ENCODE measurements at regions not wholly inside any gene's neighbourhood (a gene's known extent, or its start where the extent isn't known, plus 50 kb on each side); places are given as distances from the start of the nearest gene placed in this dataset.
"Not testable (repeated sequence)": the region's sequence is repeated elsewhere in the genome, so short reads cannot be mapped to it uniquely, and the experiment has no call there.

GRCh38 chr9:120338340-120338739, 241.6 kb downstream of the CDK5RAP2 start:
- no peak for DNase-seq (ENCODE audit: low read depth in 4 of 4, low spot score in 1 of 4)

- no peak for DNase-seq (ENCODE audit: low read depth in 4 of 4, low spot score in 1 of 4)
These were observed 242.8 kb downstream of the CDK5RAP2 start for GRCh38 chr9:120337131-120337530.

- no peak for DNase-seq (ENCODE audit: low read depth in 4 of 4, low spot score in 1 of 4)
These were observed 243.2 kb downstream of the CDK5RAP2 start for GRCh38 chr9:120336753-120337090.

- no peak for DNase-seq (ENCODE audit: low read depth in 4 of 4, low spot score in 1 of 4)
These were observed 243.8 kb downstream of the CDK5RAP2 start for GRCh38 chr9:120336021-120336752.

- no peak for DNase-seq (ENCODE audit: low read depth in 4 of 4, low spot score in 1 of 4)
These were observed 248.1 kb downstream of the CDK5RAP2 start for GRCh38 chr9:120331913-120332312.

- no peak for DNase-seq (ENCODE audit: low read depth in 4 of 4, low spot score in 1 of 4)
These were observed 249.9 kb downstream of the CDK5RAP2 start for GRCh38 chr9:120330031-120330430.

GRCh38 chr9:120327322-120327721, 252.6 kb downstream of the CDK5RAP2 start:
- DNase-seq (ENCODE audit: low read depth in 4 of 4, low spot score in 1 of 4): no peak

GRCh38 chr9:120326049-120326693, 253.8 kb downstream of the CDK5RAP2 start:
- DNase-seq (ENCODE audit: low read depth in 4 of 4, low spot score in 1 of 4): no peak

- no peak for DNase-seq (ENCODE audit: low read depth in 4 of 4, low spot score in 1 of 4)
These were observed 254.8 kb downstream of the CDK5RAP2 start for GRCh38 chr9:120324996-120325642.

GRCh38 chr9:120324461-120324860, 255.5 kb downstream of the CDK5RAP2 start:
- DNase-seq (ENCODE audit: low read depth in 4 of 4, low spot score in 1 of 4): no peak

- no peak for DNase-seq (ENCODE audit: low read depth in 4 of 4, low spot score in 1 of 4)
These were observed 256.8 kb downstream of the CDK5RAP2 start for GRCh38 chr9:120323125-120323524.

GRCh38 chr9:120319452-120319851, 260.5 kb downstream of the CDK5RAP2 start:
- DNase-seq (ENCODE audit: low read depth in 4 of 4, low spot score in 1 of 4): no peak

- no peak for DNase-seq (ENCODE audit: low read depth in 4 of 4, low spot score in 1 of 4)
These were observed 264.8 kb downstream of the CDK5RAP2 start for GRCh38 chr9:120315154-120315553.

- no peak for DNase-seq (ENCODE audit: low read depth in 4 of 4, low spot score in 1 of 4)
These were observed 267.9 kb downstream of the CDK5RAP2 start for GRCh38 chr9:120312031-120312430.

GRCh38 chr9:120310035-120310434, 269.9 kb downstream of the CDK5RAP2 start:
- no peak for DNase-seq (ENCODE audit: low read depth in 4 of 4, low spot score in 1 of 4)

GRCh38 chr9:120308495-120308894, 271.5 kb downstream of the CDK5RAP2 start:
- DNase-seq (ENCODE audit: low read depth in 4 of 4, low spot score in 1 of 4): no peak

- no peak for DNase-seq (ENCODE audit: low read depth in 4 of 4, low spot score in 1 of 4)
These were observed 272.4 kb downstream of the CDK5RAP2 start for GRCh38 chr9:120307599-120307998.

GRCh38 chr9:120306561-120306960, 273.4 kb downstream of the CDK5RAP2 start:
- no peak for DNase-seq (ENCODE audit: low read depth in 4 of 4, low spot score in 1 of 4)

GRCh38 chr9:120306088-120306487, 273.9 kb downstream of the CDK5RAP2 start:
- no peak for DNase-seq (ENCODE audit: low read depth in 4 of 4, low spot score in 1 of 4)

- not testable (repeated sequence) for DNase-seq (ENCODE audit: low read depth in 4 of 4, low spot score in 1 of 4)
These were observed 275.1 kb downstream of the CDK5RAP2 start for GRCh38 chr9:120304896-120305295.

- no peak for DNase-seq (ENCODE audit: low read depth in 4 of 4, low spot score in 1 of 4)
These were observed 276.4 kb downstream of the CDK5RAP2 start for GRCh38 chr9:120303519-120303918.

GRCh38 chr9:120299785-120300184, 280.2 kb downstream of the CDK5RAP2 start:
- no peak for DNase-seq (ENCODE audit: low read depth in 4 of 4, low spot score in 1 of 4)
